Activated CD4-positive, alpha-beta T cell treated with anti-CD3 and anti-CD28 coated beads for 1 hour (primary cell): ENCODE measurements at regions not wholly inside any gene's neighbourhood (a gene's known extent, or its start where the extent isn't known, plus 50 kb on each side); places are given as distances from the start of the nearest gene placed in this dataset.

Experiments
- DNase-seq: peaks from one replicate; pipeline ENCODE4 v3.0.0-alpha.2; 2020

DNA sequence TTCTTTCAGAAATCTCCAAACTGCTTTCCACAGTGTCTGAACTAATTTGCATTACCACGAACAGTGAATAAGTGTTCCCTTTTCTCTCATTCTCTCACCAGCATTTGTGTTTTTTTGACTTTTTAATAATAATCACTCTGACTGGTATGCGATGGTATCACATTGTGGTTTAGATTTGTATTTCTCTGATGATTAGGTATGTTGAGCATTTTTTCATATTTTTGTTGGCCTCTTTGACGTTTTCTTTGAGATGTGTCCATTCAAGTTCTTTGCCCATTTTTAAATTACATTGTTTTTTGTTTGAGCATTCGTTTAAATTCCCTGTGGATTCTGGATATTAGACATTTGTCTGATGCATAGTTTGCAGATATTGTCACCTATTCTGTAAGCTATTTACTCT lies 1639.6 kb upstream of the TENM4 start:
- DNase-seq = no peak

DNA sequence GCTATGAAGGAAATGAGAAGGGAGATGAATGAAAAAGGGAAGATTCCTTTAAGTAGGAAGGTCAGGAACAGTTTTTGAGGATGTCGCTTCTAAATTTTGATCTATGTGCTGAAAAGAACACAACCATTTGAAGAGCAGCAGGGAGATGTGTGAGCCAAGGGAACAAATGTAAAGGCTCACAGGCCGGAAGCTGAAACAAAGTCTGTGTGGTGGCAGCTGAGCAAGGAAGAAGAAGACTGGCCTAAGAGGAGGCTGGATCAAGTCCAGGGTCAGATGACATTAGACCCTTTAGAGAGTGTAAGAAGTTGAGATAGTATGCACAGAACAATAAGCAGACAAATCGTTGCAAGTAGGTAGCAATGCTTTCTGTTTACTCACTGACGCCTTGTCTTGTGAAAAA lies 1631.4 kb upstream of the TENM4 start:
- DNase-seq = no peak

DNA sequence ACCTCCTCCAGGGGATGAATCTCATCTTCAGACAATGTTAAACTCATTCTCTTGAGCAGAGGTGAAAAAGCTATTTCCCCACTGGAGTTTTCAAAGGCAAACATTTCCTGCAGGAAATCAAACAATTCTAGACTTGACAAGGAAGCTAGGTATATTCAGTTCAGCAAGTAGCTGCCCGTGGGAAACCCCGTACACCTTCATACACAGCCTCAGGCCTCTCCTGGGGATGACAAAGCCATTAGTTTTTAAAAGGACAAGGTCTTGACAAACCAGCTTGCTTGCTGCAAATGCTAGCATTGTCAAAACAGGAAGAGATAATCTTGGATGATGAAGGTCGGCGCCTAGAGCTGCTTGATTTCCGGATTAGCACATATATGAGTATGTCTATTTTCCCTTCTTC lies 1630.8 kb upstream of the TENM4 start:
- DNase-seq = no peak

DNA sequence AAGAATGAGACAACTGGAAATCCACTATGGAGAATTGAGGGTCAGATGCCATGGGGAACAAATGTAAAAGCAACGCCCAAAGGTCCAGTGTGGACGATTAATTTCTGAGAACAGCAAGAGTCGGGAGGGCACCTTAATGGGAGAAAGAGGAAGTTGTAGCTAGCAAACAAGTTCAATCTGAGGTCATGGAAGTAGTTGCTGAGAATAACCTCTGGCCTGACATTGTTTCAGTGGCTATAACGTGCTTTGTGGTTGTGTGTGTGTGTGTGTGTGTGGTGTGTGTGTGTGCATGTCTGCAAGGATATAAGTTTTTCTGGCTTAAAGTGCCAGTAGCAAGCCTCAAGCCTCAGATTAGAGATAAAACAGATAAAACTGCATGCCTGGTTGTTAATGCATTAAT lies 1630.1 kb upstream of the TENM4 start:
- no peak for DNase-seq

DNA sequence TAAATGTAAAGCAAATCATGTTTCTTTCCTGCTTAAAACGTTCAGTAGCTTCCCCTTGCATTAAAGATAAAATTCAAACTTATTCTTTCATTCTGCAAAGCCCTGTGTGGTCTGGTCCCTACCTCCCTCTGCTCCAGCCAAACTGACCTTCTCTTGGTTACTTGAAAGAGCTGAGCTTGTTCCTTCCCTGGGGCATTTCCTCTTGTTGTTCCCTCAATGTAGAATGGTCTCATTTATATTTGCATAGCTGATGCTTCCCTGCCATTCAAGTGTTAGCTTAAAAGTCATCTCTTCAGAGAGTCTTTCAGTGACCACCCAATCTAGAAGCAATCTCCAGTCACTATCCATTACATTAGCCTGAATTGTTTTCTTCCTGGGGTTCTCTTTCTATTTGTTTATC lies 1618.5 kb upstream of the TENM4 start:
- DNase-seq = no peak

DNA sequence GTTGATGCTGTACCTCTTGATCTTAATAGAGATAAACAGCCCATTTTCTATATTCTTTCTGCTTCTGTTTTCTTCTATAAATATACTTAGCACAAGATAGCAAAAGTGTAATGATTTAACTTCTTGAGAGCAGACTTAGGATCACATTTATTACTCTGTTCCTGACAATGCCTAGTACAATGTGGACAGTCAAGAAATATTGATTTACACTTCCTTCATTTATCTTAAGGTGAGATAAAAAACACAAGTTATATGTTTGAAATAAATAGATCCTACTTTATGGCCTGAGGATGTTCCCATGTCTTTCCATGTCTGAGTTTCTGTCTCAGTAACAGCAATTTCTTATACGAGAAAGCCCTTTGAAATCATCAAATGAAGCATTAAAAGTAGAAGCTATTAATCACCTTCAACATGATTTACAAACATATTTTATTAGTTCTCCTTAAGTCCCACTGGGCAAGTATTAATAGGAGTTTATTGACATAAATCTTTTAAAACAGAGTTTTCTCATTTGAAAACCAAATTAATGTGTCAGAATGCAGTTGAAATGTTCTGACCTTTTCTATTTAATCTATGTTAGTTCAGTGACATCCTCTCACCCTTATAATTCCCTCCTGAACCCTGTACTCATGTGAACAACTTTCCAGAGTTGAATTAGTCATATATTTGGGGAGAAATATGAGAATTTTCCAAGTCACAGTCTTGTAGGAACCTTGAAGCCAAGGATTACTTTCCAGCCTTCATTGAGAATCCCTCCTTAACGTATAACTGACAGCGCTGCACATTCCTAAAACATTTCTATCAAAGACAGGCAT lies 1611.7 kb upstream of the TENM4 start:
- DNase-seq = no peak

DNA sequence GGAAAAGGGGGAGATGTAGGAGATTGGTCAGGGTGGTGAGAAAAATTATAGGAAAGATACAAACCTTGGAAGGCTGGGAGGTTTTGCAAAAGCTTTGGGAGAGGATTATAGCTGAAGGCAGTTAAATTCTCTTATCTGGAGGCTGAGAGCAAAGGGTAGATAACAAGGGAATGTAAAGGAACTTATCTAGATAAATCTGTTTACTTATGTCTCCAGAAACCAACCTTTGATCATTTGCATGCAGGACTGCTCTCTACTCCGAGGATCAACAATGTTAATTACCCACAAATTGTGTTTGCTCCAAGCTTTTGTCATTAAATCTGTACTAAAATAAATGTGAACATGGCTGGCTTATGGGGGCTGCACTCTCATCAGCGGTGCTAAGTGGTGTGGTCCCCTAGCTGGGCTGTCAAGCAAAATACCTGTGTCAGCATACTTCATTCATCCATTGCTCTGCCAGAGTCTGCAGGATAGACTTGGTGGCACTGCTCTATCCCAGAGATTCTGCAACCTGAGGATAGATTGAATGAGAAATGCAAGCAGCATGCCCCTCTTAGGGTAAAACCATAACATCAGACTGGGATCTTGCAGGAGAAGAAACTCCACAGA lies 1599.2 kb upstream of the TENM4 start:
- DNase-seq = no peak

DNA sequence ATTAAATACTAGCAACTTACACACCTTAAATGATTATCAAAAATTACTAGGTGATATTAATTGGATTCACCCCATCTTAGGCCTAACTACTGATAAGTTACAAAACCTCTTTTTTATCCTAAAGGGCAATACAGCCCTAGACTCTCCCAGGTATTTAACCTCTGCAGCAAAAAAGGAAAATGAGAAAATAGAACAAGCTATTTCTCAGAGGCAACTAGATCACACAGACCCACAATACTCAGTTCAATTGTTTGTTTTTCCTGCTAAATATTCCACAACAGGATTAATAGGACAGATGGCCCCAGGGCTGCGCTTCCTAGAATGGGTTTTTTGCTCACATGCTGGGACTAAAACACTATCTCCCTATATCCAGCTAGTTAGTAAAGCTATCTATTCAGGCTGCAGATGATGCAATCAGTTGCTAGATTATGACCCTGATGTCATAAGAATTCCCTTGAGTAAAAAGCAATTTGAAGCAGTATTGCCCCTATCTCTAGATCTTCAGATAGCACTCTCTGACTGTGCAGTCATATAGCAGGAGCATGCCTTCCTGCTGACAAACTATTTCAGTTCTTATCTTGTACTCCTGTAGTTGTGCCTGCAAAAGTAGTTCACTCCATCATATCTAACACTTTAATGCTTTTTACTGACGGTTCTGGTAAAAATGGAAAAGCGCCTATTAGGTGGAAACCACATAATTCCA lies 1595.5 kb upstream of the TENM4 start:
- no peak for DNase-seq

DNA sequence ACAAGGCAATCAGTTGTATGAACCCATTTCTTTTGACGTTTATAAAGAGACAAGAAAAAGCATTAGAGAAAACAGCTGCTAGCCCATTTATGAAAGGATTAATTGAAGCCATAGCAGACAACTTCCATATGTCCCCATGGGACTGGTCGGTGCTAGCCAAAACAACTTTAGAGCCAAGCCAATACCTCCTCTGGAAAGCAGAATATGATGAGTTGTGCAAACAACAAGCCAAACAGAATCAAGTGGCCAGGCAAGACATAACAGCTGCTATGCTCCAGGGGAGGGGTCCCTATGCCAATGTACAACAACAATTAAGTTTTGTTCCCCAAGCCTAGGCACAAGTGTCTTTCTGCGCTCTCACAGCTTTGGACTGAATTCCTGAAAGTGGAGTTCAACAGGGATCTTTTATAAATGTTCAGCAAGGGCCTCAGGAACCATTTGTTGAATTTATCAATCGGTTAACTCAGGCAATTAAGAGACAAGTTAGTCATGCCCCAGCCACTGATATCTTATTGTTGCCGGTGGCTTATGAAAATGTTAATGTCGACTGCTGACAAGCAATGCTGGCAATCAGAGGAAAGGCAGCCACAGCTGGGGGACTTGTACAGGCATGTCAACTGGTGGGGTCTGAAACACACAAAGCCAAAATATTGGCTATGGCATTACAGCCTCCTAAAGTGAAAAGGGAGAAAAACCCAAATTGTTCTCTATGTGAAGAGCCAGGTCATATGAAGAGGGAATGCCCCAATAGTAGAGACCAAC lies 1593.1 kb upstream of the TENM4 start:
- no peak for DNase-seq

DNA sequence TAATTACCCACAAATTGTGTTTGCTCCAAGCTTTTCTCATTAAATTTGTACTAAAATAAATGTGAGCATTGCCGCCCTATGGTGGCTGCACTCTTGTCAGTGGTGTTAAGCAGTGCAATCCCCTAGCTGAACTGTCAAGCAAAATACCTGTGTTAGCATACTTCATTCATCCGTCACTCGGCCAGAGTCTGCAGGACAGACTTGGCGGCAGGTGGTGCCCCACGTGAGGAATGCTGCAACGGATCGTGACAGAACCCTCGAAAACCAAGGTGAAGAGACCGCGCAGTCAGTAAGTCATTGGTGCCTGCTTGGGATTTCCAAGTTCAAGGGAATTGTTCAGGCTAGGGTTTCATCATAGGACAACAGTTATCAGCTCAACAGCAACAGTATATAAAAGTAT lies 1592.1 kb upstream of the TENM4 start:
- no peak for DNase-seq

DNA sequence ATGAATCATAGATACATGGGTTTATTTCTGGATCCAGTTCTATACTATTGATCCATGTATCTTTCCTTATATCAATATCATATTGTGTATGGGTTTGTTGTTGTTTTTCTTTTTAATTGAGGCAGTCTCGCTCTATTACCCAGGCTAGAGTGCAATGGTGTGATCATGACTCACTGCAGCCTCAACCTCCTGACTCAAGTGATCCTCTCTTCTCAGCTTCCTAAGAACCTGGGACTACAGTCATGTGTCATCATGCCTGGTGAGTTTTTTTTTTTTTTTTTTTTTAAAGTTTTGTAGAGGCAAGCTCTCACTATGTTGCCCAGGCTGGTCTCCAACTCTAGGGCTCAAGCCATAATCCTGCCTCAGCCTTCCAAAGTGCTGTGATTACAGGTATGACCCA lies 1589.4 kb upstream of the TENM4 start:
- no peak for DNase-seq

DNA sequence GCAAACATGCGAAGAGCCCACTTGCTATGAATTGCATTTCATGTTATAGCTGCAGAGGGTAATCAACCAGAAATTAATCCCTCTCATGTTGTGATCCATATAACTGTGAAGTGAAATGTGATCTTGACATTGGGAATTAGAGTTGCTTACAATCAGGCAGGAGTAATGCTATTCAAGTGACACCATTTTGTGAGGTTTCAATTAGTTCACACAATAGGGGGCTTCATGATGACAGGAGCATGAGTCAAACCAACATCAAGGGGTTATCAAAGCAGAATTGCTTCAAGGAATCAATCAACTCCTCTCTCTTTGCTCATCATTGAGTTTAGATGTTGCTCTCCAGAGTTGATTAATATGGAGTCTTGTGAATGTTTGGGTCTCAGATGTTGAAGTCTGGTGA lies 1585.2 kb upstream of the TENM4 start:
- no peak for DNase-seq

DNA sequence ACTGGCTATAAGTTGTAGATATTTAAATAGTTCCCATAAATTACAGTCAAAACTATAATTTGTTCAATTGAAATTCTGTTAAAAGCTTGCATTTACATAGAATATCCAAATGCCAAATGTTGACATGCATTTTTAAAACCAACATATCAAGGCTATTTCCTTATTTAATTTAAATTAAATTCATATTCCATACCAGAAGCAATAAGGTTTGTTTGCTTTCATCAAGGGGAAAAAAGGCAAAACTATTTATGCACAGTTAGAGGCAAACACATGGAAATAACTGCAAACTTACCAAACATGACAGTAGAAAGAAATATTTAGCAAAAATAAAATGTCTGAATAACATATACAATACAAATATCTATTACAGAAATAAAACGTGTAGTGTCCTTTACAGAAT lies 1581.2 kb upstream of the TENM4 start:
- no peak for DNase-seq

DNA sequence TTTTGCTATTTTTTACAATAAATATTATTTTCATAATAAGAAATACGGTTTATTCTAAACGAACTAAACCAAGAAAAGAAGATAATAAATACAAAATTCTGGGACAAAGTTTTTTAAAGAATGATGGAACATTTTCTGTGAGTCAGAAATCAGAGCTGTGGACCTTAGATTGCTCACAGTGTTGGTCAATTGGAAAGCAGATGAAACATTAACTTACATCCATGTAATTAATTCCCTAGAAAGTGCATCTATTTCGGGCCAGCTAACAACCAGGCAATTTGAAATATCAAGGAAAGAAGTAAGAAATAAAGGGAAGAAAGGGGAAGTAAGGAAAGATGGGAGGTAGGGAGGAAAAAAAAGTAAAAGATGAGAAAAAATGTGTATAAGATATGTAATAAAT lies 1569.8 kb upstream of the TENM4 start:
- no peak for DNase-seq

DNA sequence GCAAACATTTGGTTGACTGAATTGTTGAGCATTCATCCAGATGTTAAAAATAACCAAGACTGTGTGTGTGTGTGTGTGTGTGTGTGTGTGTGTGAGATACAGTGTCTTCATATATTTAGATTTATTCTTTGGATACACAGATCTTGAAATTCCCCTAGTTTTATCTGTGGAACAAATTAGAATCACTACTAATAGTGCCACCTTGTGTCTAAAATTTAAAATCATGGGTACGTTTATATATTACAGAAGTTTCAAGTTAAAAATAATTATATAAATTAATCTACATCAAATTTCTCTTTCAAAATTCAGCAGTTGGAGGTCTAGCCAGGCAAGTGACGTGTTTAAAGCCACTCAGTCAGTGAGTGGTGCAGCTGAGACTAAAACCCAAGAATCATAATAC lies 1566.2 kb upstream of the TENM4 start:
- DNase-seq = no peak

DNA sequence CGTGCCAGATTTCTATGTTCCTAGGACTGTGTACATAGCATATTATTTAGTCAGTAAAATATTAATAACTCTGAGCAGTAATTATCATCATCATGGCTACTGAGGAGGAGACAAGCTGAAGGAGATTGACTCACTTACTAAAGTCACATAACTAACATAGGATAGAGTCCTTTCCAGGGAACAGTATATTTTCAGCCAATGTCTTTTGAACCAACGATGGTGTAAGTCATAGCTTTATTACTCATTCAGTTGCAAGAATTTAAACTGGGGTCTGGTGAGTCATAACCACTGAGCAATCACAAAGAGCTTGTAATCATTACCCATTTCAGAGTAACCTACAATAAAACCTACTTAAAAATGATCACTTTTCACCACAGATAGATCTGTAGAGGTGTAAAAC lies 1564.8 kb upstream of the TENM4 start:
- no peak for DNase-seq

DNA sequence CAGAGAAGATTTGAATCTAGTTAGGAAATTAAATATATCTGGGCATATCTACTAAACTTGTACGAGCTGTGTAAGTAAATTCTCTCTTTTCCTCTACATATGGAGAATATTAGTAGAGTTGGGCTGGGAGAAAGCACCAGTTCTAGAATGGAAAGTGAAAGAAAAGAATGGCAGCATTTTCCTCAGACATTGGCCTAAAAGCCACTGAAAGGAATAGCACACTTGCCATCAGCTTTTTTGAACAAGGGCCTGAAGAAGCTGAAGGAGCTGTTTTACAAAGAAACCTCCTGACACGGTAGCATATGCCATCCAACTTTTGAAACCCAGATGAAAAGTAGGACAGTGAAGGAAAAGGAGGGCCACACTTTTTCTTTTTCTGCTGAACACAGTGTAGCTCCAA lies 1563.7 kb upstream of the TENM4 start:
- DNase-seq = no peak

DNA sequence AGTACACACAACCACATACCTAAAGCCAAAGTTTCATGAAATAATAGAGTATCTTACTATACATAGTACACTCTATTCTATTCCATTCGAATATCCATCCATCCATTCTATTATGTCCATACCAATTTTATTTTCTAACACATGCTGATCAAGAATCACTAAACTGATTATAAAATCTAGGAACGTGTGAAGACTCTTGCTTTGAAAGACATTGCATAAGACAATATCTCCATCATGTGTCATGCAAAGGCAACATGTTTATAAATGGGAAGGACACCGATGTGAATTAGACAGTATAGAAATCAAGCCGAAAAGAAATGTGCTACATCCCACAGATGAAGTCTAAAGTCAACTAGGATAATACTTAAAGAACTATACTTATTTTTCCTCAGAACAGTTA lies 1561.5 kb upstream of the TENM4 start:
- no peak for DNase-seq

DNA sequence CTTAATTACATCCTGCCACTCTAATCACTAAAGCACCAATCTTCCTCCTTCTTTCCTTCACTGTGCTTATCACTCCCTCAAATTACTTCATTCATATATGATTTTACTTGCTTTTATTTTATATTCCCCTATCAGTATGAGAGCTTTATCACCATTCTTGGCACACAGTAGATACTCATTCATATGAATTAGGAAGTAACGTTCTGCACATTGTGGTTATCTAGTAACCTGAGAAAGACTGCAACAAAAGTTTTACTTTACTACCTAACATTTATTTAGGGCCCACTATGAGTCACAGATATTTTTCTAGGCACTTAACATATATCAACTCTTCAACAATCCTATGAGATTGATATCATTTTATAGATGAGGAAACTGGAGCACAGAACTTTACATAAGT lies 1559.9 kb upstream of the TENM4 start:
- DNase-seq = no peak

DNA sequence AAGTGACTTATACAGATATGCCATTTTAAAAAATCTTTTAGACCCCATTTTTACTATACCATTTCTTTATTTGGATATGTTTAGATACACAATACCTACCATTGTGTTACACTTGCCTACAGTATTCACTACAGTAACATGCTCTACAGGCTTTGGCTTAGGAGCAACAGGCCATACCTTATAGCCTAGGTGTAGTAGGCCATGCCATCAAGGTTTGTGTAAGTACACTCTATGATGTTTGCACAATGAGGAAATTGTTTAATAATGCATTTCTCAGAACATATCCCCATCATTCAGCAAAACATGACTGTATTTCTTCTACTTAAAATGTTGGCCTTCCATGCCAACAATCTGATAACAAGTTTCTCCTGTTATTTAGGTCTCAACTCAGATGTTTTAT lies 1559.5 kb upstream of the TENM4 start:
- no peak for DNase-seq

DNA sequence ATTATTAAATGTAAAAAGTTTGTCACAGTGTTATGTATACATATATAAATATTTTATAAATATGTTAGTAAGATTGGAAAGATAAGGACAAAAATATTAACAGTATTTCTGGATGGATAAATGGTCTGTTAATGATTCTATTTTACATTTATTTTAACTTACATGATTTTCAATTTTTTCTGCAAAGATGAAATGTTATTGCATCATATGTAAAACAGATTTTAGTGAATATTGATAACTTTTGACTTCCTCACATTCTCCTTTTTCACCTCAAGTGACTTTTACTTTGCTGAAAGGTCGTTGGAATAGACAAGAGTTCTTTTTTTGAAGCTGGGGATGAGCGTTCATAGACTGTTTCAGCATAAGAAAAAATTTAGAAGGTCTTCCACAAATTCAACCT lies 1554.7 kb upstream of the TENM4 start:
- no peak for DNase-seq

DNA sequence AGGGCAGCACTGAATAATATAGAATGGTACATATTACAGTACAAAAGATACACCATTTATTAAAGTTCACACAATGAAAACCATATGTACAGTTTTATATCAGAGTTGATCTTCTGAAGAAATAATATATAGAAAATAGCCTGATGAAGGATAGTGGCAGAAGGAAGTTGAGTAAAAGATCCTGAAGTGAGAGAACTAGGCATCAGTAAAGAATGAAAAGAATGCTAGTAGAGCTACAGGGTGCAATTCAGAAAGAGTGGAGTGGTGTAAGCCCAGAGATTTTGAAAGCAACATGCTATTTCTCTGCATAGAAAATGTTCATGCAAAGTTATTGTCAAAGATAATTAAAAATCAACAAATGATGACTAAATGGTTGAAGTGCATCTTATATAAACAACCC lies 1552.7 kb upstream of the TENM4 start:
- no peak for DNase-seq

DNA sequence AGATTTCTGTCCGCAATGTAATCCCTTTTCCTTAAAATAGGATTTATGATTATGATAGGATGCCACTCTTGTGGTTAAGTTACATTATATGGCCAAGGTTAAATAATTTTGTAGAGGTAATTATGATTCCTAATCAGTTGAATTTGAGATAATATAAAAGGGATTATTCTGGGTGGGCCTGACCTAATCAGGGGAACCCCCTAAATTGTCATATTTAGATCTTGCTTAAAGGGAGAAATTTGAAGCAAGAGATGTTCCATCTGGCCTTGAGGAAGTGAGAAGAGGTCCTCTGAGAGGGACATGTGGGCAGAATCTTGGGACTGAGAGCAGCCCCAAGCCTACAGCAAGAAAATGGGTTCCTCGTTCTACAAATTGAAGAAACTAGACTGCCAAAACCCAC lies 1550.1 kb upstream of the TENM4 start:
- no peak for DNase-seq

DNA sequence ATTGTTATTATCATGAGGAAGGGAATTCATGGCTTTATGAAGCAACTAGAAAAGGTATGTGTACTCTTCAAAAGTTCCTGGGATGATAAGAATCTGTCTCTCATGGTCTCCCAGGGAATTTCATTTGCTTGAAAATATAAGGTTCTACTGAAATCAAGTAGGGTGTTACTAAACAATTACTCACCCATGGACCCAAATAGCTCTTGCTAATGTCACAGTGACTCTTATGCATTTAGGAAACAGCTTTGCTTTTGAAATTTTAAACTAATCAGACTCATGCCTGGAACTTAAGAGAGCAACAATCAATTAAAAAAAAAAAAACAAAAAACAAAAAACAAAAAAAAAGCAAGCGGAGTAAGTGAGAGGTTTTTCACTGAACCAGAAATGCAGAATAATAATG lies 1546.3 kb upstream of the TENM4 start:
- no peak for DNase-seq
